ENCODE measurements at regions not wholly inside any gene's neighbourhood (a gene's known extent, or its start where the extent isn't known, plus 50 kb on each side); places are given as distances from the start of the nearest gene placed in this dataset.

DNA sequence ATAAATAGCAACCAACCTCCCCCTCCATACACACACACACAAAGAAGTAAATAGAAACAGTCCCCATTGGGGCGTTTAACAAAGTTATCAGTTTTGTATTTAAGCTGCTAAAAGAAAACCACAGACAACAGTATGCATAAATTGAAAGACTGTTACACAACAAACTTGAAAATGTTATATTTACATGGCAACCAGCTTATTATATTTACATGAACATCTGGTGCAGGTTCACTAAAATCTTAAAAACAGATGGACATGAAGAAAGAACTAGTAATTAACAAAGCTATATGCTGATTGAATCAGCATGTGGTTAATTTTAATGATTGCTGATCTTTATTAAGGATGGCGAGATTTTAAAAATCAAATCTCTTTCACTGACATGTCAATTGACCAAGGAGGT, 384.7 kb downstream of the LRRIQ3 start:
- TF ChIP-seq, protein P1, sequence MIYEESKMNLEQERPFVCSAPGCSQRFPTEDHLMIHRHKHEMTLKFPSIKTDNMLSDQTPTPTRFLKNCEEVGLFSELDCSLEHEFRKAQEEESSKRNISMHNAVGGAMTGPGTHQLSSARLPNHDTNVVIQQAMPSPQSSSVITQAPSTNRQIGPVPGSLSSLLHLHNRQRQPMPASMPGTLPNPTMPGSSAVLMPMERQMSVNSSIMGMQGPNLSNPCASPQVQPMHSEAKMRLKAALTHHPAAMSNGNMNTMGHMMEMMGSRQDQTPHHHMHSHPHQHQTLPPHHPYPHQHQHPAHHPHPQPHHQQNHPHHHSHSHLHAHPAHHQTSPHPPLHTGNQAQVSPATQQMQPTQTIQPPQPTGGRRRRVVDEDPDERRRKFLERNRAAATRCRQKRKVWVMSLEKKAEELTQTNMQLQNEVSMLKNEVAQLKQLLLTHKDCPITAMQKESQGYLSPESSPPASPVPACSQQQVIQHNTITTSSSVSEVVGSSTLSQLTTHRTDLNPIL (CRISPR knock-in tag; IDR thresholded peaks at IDR 0.05; ENCODE audit: low read depth) = no peak
- TF ChIP-seq, protein P2, sequence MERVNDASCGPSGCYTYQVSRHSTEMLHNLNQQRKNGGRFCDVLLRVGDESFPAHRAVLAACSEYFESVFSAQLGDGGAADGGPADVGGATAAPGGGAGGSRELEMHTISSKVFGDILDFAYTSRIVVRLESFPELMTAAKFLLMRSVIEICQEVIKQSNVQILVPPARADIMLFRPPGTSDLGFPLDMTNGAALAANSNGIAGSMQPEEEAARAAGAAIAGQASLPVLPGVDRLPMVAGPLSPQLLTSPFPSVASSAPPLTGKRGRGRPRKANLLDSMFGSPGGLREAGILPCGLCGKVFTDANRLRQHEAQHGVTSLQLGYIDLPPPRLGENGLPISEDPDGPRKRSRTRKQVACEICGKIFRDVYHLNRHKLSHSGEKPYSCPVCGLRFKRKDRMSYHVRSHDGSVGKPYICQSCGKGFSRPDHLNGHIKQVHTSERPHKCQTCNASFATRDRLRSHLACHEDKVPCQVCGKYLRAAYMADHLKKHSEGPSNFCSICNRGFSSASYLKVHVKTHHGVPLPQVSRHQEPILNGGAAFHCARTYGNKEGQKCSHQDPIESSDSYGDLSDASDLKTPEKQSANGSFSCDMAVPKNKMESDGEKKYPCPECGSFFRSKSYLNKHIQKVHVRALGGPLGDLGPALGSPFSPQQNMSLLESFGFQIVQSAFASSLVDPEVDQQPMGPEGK (CRISPR knock-in tag; IDR thresholded peaks at IDR 0.05; ENCODE audit: borderline replicate concordance) = no peak
- no peak for TF ChIP-seq RARB (CRISPR knock-in tag; IDR thresholded peaks at IDR 0.05)
- no peak for TF ChIP-seq BACH2 (CRISPR knock-in tag; IDR thresholded peaks at IDR 0.05; ENCODE audit: borderline replicate concordance)
- TF ChIP-seq, protein P3, sequence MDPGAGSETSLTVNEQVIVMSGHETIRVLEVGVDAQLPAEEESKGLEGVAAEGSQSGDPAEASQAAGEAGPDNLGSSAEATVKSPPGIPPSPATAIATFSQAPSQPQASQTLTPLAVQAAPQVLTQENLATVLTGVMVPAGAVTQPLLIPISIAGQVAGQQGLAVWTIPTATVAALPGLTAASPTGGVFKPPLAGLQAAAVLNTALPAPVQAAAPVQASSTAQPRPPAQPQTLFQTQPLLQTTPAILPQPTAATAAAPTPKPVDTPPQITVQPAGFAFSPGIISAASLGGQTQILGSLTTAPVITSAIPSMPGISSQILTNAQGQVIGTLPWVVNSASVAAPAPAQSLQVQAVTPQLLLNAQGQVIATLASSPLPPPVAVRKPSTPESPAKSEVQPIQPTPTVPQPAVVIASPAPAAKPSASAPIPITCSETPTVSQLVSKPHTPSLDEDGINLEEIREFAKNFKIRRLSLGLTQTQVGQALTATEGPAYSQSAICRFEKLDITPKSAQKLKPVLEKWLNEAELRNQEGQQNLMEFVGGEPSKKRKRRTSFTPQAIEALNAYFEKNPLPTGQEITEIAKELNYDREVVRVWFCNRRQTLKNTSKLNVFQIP (CRISPR knock-in tag; IDR thresholded peaks at IDR 0.05; ENCODE audit: borderline replicate concordance, low read depth) = no peak
- no peak for TF ChIP-seq GLIS3 (CRISPR knock-in tag; IDR thresholded peaks at IDR 0.05)
- TF ChIP-seq ZFP30 (CRISPR knock-in tag; IDR thresholded peaks at IDR 0.05) = no peak
- no peak for TF ChIP-seq ESRRG (CRISPR knock-in tag; IDR thresholded peaks at IDR 0.05)
- TF ChIP-seq ISL1 (CRISPR knock-in tag; IDR thresholded peaks at IDR 0.05) = no peak
- TF ChIP-seq, protein P4, sequence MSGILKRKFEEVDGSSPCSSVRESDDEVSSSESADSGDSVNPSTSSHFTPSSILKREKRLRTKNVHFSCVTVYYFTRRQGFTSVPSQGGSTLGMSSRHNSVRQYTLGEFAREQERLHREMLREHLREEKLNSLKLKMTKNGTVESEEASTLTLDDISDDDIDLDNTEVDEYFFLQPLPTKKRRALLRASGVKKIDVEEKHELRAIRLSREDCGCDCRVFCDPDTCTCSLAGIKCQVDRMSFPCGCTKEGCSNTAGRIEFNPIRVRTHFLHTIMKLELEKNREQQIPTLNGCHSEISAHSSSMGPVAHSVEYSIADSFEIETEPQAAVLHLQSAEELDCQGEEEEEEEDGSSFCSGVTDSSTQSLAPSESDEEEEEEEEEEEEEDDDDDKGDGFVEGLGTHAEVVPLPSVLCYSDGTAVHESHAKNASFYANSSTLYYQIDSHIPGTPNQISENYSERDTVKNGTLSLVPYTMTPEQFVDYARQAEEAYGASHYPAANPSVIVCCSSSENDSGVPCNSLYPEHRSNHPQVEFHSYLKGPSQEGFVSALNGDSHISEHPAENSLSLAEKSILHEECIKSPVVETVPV (CRISPR knock-in tag; IDR thresholded peaks at IDR 0.05) = no peak
- no peak for TF ChIP-seq SNAI2 (CRISPR knock-in tag; IDR thresholded peaks at IDR 0.05)
- no peak for TF ChIP-seq ZNF70 (CRISPR knock-in tag; IDR thresholded peaks at IDR 0.05)
- TF ChIP-seq ZFP3 (CRISPR knock-in tag; IDR thresholded peaks at IDR 0.05) = no peak
- TF ChIP-seq ARNTL (CRISPR knock-in tag; IDR thresholded peaks at IDR 0.05; ENCODE audit: borderline replicate concordance, low read depth) = no peak
